Activated effector memory CD4-positive, alpha-beta T cell treated with anti-CD3 and anti-CD28 coated beads, Interleukin-2, amount 50 U/mL, for 16 hours (primary cell): ENCODE measurements at regions not wholly inside any gene's neighbourhood (a gene's known extent, or its start where the extent isn't known, plus 50 kb on each side); places are given as distances from the start of the nearest gene placed in this dataset.
"Not testable (repeated sequence)": the region's sequence is repeated elsewhere in the genome, so short reads cannot be mapped to it uniquely, and the experiment has no call there.

Experiments used
- DNase-seq: peaks from one replicate; pipeline ENCODE4 v3.0.0-alpha.2; 2020

DNA sequence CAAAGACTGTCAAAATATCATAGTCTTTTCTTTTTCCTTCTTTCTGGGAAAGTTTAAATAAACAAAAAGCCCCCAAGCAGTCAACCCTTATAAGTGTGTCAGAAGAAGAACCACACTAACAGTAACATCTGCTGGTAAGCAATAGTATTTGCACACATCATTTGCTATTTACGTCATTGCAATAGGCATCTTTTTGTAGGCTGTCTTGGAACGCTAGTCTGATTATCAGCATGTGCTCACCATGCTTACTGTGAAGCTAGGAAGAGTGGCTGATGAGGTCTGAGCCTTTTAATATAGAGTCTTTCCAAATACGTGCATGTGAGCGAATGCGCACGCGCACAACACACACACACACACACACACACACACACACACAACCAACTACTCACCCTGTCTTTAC lies 599.0 kb upstream of the TPK1 start:
- DNase-seq: no peak

DNA sequence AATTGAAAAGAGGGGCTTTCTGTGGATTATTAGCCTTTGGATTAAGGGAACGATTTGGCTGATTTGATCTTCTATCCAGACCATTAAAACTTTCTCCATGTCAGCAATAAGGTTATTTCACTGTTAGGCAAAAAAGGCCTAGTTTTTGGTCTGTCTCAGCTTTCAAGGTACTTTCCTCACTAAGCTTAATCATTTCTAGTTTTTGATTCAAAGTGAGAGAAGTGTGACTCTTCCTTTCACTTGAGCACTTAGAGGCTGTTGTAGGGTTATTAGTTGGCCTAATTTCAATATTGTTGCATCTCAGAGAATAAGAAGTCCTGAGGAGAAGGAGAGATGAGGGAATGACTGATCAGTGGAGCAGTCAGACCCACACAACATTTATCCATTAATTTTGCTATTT lies 596.0 kb upstream of the TPK1 start:
- DNase-seq: no peak

DNA sequence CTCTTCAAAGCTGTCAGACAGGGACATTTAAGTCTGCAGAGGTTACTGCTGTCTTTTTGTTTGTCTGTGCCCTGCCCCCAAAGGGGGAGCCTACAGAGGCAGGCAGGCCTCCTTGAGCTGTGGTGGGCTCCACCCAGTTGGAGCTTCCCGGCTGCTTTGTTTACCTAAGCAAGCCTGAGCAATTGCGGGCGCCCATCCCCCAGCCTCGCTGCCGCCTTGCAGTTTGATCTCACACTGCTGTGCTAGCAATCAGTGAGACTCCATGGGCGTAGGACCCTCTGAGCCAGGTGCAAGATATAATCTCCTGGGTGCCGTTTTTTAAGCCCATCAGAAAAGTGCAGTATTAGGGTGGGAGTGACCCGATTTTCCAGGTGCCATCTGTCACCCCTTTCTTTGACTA lies 582.6 kb upstream of the TPK1 start:
- DNase-seq: not testable (repeated sequence)

DNA sequence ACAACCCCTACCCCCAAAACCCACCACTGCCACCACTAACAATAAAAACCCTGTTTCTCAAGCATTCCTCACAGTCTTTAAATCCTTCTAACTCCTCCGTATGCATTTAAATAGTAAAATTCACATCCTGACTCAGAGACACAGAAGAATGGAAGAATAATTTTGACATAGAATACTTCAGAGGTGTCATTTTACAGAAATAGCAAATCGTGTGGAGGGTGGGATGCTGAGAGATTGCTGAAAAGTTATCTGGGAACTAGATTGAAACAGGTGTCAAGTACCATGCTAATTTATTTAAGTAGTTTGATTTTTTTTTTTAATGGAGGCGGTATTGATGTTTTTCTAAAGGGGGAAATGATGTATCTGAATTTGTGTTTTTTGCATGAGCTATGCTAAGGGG lies 575.2 kb upstream of the TPK1 start:
- DNase-seq: no peak

DNA sequence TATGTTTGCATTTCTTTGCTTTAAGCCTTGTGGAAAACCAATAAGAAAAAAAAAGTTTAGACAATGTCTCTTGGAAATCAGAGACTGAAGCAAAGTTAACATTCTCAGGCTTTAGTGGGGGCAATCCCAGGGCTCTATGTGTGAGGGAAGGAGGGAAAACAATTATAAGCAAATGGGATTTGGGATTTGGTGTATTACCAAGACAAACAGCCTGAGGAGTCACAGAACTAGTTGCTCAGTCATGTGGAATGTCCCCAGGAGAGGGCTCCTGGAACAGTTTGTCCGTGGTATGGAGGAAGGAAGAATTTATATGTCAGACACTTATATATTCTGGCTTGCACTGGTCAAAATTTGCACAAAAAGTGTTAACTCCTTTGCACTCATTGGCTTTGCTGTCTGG lies 562.9 kb upstream of the TPK1 start:
- no peak for DNase-seq

DNA sequence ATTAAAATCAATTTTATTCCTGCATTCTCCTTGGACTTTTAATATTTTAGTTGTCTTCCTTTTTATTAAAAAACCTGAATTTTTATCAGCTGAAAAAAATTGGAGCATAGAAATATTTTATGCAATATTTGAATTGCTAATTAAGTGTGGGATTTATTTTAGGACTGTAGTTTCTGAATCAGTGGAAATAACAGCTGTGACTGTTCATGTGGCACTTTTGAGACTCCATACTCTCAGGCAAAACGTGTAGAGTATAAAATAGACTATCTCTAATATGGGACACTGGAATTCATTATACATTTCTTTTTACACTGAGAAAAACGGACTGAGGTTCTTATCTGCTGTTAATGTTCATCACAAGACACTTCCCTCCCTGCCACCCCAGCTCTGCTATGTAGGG lies 558.3 kb upstream of the TPK1 start:
- no peak for DNase-seq

DNA sequence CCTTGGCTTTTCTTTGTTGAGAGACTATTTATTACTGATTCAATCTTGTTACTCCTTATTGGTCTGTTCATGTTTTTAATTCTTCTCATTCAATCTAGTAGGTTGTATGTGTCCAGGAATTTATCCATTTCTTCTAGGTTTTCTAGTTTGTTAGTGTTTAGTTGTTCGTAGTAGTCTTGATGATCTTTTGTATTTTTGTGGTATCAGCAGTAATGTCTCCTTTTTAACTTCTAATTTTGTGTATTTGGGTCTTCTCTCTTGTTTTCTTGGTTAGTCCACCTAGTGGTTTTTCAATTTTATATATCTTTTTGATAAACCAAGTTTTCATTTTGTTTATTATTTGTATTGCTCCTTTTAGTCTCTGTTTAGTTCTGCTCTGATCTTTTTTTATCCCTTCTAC lies 546.9 kb upstream of the TPK1 start:
- no peak for DNase-seq

DNA sequence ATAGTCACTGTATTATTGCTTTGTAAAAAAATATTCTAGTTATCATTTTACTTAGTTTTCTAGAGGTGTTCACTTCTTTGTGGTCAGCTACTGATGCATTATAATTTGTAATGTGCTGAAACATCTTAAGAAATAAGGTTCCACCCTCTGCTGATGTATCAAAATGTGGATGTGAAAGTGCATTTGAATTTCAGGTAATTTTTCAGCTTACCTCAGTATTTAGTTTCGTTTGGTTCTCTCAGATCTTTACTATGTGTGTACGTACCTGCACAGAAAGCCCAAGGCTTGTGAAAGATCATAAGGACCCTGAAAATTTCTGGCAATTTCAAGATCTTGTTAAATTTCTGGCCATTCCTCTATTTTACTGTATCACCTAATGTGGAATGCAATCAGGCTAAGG lies 542.3 kb upstream of the TPK1 start:
- no peak for DNase-seq

DNA sequence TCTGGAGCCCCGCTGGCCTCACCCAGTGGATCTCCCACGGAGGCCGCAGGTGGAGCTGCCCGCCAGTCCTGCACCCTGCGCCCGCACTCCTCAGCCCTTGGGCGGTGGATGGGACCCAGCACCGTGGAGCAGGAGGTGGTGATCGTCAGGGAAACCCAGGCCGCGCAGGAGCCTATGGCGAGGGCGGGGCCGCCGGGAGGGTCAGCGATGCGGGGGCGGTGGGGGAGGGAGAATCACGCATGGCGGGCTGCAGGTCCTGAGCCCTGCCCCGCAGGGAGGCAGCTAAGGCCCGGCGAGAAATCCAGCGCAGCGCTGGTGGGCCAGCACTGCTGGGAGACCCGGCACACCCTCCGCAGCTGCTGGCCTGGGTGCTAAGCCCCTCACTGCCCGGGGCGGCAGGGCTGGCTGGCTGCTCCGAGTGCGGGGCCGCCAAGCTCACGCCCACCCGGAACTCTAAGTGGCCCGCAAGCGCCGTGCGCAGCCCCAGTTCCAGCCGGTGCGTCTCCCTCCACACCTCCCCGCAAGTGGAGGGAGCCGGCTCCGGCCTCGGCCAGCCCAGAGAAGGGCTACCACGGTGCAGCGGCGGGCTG lies 524.8 kb upstream of the TPK1 start:
- no peak for DNase-seq

DNA sequence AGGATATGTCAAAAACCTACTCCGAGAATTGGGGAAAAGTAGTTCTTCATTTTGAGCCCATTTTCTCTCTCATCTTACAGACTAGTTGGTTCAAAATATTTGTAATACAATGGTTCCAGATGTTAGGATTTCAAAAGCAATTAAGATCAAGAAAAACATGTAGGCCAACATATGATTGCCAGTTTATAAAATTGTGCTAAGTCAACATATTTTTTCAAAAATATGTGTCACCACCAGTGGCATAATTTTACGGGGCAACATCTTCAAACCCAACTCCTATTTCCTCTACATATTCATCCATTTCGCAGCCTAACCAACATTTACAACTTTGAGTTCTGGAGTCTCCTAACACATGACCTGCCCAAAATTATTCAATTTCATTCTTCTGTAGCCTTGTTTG lies 514.5 kb upstream of the TPK1 start:
- no peak for DNase-seq

DNA sequence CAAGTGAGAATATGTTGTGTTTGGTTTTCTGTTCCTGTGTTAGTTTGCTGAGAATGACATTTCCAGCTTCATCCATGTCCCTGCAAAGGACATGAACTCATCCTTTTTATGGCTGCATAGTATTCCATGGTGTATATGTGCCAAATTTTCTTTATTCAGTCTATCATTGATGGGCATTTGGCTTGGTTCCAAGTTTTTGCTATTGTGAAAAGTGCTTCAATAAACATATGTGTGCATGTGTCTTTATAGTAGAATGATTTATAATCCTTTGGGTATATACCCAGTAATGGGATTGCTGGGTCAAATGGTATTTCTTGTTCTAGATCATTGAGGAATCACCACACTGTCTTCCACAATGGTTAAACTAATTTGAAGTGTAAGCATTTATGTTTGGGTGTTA lies 513.6 kb upstream of the TPK1 start:
- DNase-seq: not testable (repeated sequence)

DNA sequence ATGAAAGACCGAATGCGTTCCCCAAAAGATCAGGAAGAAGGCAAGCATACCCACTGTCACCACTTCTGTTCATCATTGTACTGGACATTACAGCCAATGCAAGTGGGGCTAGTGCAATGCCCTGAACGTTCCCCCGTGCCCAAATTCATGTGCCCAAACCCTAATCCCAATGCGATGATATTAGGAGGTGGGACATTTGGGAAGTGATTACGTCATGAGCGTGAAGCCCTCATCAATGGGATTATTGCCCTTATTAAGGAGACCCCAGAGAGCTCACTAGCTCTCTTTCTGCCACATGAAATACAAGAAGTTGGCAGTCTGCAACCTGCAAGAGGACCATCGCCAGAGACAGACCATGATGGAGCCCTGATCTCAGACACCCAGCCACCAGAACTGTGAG lies 511.4 kb upstream of the TPK1 start:
- no peak for DNase-seq

DNA sequence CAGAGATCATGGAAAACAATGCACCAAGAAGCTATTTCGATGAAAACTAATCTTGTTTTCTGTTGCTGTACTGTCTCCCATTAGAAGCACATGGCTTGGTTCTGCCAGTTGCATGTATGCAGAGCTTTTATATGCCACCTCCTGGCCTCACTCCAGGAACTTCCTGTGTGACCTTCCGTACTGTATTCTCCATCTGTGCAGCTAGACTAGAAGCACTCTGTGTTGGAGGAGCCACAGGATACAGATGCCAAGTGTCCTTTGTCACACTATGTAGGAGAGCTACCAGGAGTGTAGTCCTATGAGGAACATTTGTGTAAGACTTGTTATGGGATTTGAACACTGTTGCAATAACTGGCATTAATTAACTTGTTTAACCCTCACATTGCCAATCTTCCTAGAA lies 503.5 kb upstream of the TPK1 start:
- no peak for DNase-seq

DNA sequence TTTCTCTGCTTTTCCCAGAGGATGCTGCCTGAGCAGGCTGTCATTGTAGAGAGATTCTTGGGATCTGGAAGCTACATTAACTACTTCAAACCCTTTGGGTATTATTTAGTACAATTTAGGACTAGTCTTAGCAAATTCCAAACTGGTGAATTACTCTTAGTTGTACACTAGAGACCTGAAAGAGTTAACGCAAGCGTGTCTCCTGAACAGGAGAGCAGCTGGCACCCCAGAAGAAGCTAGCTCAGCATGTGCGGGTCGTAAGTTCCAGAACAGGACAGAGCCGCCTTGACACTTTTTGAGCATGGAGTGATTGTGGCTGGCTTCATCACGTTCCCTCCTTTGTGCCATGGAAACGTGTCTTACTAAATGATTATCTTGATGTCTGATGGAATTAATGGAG lies 495.7 kb upstream of the TPK1 start:
- DNase-seq: no peak

DNA sequence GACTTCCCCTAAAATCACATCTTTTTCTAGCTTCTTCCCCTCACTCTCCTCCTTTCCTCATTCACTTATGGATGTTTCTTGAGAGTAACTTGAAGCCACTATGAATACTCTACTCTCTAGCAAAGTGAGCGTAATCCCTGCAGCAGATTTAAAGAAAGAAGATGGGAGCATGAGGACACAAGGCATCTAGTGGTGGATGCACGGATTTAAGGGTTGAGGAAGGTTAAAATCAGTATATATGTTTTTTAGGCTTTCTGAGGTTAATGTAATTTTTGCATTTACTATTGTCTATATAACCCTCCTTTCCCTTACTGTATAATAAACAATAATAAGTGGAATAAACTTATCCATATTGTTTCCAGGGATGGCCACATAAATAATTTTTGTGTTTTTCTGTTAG lies 495.2 kb upstream of the TPK1 start:
- DNase-seq: no peak

DNA sequence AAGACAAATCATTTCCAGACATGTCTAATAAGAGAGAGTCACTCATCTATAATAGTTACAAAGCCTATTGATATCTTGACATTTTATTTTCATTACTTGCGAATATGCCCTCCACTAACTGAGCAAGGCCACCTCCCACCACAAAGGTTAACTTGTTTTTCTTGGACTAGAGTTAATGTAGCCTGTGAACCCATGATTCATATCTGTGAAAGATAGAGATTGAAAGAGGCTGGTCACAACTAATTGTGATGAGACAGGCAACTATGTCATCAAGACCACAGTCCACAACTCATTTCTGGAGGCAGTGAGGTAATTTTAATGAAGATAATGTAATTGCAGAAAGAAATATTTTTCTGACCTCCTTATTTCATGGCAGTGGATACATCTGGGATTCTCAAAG lies 491.8 kb upstream of the TPK1 start:
- no peak for DNase-seq

DNA sequence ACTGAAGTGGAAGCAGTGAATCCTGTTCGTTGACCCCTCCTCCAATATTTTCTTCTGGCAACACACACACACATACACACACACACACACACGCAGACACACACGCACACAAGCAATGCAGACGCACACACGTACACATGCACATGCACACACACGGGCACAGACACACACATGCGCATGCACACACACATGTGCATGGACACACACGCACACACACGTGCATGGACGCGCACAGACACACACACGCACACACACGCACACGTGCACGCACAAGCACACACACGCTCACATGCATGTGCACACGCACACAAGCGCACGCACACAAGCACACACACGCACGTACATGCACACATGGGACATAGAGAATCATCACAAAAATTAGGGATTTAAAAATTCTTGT lies 488.2 kb upstream of the TPK1 start:
- DNase-seq: no peak

DNA sequence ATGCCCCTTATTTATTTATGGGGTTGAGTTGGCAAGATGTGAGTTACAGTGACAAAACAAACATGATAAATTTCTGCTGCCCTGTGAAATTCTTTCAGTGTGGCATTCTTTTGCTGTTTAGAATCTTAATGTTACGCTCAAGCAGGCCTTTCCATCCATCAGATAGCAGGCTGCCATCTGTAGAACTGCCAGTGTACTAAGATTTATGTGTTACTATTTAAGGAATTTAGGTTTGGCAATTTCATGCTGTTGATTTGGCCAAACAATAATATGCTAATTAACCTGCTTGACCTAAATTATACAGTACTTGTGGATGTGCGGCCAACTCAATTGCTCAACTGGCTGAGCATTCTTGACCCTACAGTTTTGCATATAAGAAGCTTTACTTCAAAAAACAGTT lies 477.7 kb upstream of the TPK1 start:
- no peak for DNase-seq

DNA sequence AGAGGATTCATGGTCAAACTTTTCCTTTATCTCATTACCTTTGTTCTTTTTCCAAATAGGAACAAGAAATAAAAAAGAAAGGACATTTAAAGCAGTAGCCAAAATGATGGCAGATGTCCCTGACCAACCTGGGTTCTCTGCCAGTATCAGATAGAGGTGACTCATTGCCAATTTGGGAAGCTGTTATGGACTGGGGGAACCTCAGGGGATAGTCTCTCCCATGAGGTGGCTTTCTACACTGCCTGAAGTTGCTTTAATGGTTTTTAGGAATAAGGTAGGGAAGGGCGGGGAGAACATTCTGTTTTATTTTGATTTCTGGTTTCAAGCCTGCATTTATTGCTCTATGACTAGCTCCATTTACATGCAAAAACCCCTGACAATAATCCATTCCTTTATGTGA lies 457.9 kb upstream of the TPK1 start:
- no peak for DNase-seq

DNA sequence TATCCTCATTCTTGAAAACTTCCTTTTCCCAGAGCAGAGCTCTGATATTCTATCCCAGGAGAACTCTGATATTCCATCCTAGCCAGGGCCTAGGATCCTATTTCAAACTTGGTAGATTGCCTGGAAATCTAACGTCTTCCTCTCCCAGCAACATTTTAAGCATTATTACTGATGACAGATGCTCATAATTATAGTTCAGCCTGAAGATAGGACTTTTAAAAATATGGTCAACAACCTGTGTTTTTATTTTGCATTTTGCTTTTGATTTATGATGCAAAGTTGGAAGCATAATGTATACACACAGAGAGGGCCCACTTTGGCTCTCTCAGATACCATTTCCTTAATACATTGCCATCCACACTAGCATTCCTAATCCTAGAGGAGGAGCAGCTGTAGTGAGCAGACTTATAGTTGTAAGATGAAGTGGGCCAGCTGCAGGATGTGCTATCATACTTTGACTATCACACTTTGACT lies 457.4 kb upstream of the TPK1 start:
- DNase-seq: no peak

DNA sequence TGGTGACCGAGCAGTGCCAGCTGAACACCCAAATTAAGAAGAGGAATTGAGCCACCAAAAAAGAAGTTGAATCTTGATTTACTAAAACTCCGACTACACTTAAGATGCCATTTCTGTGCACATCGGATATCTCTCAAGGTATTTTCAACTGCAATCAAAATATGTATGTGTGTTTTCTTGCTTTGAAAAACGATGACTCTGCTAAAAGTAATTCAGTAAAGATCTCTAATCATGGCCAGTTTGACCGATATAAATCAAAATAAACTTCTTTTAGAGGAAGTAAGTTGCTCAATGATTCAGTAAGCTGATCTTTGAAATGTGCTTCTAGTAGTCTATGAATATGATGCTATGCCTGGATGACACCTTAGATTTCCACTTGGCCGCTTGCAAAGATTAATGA lies 453.5 kb upstream of the TPK1 start:
- DNase-seq: no peak

DNA sequence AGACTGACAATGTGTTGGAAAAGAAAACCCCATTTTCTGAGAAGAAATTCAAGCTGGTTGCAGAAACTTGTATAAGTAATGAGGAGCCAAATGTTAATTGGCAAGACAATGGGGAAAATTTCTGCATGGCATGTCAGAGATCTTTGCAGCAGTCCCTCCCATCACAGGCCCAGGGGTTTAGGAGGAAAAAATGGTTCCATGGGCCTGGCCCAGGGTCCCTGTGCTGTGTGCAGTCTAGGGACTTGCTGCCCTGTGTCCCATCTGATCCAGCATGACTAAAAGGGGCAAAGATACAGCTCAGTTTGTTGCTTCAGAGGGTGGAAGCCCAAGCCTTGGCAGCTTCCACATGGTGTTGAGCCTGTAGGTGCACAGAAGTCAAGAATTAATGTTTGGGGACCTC lies 440.3 kb upstream of the TPK1 start:
- DNase-seq: no peak

DNA sequence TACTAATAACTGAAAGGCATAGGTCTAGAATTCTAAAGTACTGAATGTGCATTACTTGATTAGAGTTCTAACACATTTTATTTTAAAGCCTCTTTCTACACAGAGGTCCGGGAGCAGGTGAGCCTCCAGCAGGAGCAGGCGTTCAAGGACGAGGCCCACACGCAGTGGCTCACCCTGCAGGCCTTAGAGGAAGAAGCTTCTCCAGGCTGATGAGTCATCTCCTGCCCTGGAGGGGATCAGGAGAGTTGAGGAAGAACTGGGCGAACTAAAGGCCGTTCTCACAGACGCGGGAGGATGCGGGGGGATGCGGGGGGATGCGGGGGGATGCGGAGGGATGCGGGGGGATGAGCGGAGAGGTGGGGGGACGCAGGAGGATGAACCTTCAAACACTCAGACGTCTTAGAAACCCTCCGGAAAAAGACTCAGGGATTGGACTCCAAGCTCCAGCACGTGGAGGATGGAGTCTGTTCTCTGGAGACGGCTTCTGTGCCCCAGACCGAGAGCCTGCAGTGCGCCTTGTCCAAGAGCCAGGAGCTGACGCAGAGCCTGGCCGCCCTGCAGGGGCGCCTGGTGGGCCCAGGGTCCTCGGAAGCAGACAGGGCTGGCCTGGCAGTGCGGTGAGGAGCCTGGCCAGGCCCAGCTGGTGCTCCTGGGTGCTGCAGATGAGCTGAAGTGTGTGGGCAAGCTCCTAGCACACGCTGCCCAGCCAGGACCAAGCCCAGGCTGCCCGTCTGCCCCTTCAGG lies 433.7 kb upstream of the TPK1 start:
- no peak for DNase-seq

DNA sequence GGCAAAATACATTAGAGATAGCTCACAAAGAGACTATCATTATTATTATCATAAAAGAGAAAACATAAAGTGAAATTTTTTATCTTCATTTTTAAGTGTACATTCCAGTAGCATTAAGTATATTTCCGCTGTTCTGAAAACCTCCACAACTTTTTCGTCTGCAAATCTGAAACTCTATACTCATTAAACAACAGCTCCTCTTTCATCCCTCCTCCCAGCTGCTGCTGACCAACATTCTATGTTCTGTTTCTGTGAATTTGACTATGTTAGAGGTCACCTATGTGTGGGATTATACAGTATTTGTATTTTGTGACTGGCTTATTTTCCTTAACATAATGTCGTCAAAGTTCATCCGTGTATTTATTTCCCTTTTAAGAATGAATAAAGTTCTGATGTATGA lies 429.3 kb upstream of the TPK1 start:
- no peak for DNase-seq

DNA sequence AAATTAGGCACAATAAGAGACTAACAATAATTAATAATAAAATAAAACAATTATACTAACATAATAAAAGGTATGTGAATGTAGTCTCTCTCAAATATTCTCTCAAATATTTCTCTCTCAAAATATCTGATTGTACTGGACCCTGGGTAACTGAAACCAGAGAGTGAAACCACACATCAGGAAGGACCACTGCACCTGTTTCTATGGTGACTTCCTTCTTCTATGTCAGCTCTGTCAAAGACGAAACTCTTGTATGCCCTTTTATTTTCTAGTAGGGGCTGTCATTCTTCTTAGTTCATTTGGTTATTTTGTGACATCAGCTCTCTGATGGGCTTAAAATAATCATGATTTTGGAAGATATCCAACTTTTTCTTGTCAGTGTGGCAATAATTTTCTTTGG lies 428.0 kb upstream of the TPK1 start:
- no peak for DNase-seq
